GM10266 (cell line): ENCODE measurements at regions not wholly inside any gene's neighbourhood (a gene's known extent, or its start where the extent isn't known, plus 50 kb on each side); places are given as distances from the start of the nearest gene placed in this dataset.

ENCODE experiments used
- DNase-seq: peaks from one replicate; pipeline ENCODE4 v3.0.0; 2012; ENCODE audit errors: extremely low spot score
- TF ChIP-seq, protein P1 (sequence below): IDR thresholded peaks from 2 replicates; pipeline ENCODE4 v1.5.1; 2012; ENCODE audit warnings: mild to moderate bottlenecking, low read depth; ENCODE audit not compliant: control insufficient read depth, insufficient read depth; ENCODE audit errors: missing control alignments

DNA sequence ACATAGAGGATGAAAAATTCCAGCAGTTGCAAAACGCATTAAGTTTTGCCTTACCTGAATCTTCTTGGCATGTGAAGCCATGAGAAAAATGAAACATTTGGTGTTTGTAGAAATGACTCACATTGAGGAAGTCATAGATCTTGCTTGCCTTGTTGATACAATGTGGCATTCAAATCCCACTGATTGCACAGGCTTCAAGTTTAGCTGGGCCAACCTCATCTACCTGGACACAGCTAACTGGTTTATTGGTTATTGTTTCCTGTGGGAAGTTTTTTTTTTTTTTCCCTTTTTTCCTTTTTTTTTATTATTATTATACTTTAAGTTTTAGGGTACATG, 168.9 kb upstream of the C21orf91 start:
- DNase-seq, result no peak

DNA sequence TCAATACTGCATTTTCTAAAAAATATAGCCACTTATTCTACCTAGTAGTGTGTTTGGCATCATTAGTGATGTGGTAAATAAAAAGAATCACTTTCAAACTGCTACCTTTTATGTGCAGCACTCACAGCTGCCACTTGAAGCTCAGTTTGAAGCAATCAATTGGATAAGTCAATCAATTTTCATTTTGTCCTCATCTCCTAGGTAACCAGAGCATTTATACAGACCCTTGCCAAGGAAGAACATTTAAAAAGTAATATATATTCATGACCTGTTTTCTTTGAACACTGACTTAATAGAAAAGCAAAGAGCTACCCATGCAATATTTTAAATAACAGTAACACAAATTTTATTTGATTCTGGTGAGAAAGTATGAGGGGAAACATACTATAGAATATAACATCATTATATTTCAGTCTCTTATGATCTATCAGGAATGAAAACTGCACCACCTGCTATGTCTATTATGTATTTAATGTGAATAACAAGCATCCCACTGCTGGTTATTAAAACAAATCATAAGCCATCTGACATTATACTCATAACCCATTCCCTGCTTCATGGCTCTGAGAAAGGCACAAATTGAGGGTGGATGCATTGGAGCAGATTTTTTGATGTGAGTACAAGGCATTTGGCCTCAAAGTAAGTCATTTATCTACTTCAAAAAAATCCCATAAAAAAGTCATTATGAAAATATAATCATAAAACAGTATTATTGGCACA, 168.4 kb upstream of the C21orf91 start:
- no peak for DNase-seq
- TF ChIP-seq, protein P1, sequence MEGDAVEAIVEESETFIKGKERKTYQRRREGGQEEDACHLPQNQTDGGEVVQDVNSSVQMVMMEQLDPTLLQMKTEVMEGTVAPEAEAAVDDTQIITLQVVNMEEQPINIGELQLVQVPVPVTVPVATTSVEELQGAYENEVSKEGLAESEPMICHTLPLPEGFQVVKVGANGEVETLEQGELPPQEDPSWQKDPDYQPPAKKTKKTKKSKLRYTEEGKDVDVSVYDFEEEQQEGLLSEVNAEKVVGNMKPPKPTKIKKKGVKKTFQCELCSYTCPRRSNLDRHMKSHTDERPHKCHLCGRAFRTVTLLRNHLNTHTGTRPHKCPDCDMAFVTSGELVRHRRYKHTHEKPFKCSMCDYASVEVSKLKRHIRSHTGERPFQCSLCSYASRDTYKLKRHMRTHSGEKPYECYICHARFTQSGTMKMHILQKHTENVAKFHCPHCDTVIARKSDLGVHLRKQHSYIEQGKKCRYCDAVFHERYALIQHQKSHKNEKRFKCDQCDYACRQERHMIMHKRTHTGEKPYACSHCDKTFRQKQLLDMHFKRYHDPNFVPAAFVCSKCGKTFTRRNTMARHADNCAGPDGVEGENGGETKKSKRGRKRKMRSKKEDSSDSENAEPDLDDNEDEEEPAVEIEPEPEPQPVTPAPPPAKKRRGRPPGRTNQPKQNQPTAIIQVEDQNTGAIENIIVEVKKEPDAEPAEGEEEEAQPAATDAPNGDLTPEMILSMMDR, result no peak

More for the DNA sequence above, 168.9 kb upstream of the C21orf91 start:
- TF ChIP-seq, protein P1, result no peak

DNA sequence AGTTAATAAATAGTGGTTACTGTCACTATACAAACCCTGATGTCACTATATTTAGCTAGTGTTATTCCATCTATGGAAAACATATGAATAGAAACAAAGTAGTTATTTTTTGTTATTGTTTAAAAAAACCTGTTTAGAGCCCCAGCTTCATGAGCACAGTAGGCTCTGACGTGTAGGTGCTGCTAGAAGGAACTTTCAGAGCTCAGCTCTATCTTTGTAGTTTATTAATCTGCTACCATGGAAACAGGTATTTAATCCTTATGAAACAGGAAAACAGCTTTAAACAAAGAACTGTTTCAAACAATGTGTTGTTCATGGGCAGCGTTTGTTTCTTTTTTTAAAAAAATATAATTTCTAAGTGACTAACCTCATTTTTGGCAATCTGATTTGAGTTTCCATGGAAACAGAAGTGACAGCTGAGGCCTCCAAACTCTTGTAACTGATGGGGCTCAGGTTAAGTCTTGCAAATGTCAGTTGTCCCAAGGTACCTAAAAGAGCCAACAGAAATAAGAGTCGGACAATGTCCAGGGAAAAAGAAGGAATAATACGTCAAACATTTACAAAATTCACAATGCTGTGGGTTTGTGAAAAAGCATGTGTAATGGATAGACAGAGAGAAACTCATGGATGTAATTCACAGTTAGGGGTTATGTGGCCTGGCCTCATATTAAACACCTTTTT, 162.0 kb upstream of the C21orf91 start:
- no peak for DNase-seq

DNA sequence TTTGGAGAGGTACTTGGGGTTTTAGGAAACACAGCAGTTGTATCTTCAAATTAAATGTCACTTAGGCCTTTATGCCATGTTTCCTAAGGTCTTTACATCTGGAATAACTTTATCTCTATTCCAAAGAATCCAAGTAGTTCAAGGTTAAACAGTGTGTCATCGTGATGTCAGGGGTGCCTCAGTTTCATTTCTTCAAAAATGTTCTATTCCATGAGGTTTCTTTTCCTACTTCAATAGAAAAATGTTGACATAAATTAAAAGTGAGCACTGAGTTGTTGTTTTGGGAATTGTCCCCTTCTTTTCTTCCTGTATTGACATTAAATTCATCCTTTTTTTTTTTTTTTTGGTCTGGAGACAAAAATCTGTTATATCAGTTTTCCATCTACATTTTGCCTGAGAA, 160.6 kb upstream of the C21orf91 start:
- TF ChIP-seq, protein P1, result no peak
- DNase-seq, result no peak

More for the DNA sequence above, 162.0 kb upstream of the C21orf91 start:
- TF ChIP-seq, protein P1, result no peak

DNA sequence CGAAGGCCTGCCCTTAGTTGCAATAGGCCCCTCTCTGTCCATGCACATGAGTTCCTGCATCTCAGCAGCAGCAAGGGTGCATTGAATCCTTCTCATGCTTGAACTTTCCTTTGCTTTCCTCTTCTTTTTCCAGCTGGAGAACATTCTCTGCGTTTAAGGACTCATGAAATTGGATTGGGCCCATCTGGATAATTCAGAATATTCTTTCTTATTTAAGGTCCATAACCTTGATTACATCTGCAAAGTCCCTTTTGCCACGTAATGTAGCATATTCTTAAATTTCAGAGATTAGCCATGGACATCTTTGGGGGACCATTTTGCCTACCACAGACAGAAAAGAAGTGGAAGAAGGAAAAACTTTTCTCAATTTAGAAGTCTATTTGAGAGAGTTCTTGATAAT, 159.7 kb upstream of the C21orf91 start:
- TF ChIP-seq, protein P1, result no peak
- DNase-seq, result no peak

DNA sequence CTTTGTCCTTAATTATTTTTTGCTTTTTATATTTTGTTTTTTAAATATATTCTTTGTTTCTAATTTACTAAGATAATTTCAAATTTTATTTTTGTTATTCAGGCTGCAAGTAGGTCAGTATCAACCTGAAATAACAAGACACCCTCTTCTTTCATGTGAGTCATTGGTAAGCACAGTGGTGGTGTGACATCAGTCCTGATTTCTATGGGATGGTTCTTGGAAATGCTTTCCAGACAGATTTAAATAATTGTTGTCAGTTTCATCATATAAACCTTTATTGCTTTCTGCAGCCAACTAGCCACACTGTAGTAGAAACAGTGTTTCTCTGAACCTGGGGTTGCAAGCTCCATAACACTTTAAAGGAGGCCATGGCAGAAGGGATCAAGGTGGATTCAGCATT, 157.5 kb upstream of the C21orf91 start:
- TF ChIP-seq, protein P1, result no peak
- DNase-seq, result no peak

DNA sequence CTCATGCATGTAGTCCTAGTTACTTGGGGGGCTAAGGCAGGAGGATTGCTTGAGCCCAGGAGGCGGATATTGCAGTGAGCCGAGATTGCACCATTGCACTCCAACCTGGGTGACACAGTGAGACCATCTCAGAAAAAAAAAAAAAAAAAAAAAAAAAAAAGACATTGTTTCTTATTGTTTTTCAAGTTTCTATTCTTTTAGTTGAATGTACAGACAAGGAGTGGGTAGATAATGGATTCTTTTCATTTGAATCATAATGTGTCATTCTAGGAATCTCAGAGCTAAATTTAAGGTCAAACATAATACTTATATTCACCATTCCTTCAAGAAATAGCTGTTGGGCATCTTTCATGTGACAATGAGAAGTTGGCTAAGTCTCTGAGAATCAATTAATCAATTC, 157.0 kb upstream of the C21orf91 start:
- TF ChIP-seq, protein P1, result no peak
- no peak for DNase-seq
